Smooth muscle cell (in vitro differentiated cells): ENCODE measurements at regions not wholly inside any gene's neighbourhood (a gene's known extent, or its start where the extent isn't known, plus 50 kb on each side); places are given as distances from the start of the nearest gene placed in this dataset.

ENCODE experiments used
- DNase-seq: peaks from one replicate; lab custom pipeline; 2025; ENCODE audit not compliant: unreplicated experiment; lab: John Stamatoyannopoulos, UW
- H2AFZ ChIP-seq: fragments of 200-600 bp; sonication (generic); 2 replicates; pipeline ENCODE4 v1.6.0; 2016; ENCODE audit warnings: antibody characterized with exemption, low read depth, mild to moderate bottlenecking
- H3F3A ChIP-seq: fragments of 200-600 bp; sonication (generic); 2 replicates; pipeline ENCODE4 v1.6.0; 2017; ENCODE audit warnings: antibody characterized with exemption, low read depth
- H3K27ac ChIP-seq: fragments of 200-600 bp; sonication (generic); 2 replicates; pipeline ENCODE4 v1.5.1; 2016; ENCODE audit warnings: low read depth, mild to moderate bottlenecking
- H3K27me3 ChIP-seq: fragments of 200-600 bp; sonication (generic); 2 replicates; pipeline ENCODE4 v1.6.1; 2016; ENCODE audit warnings: low read depth, mild to moderate bottlenecking
- H3K36me3 ChIP-seq: fragments of 200-600 bp; sonication (generic); 2 replicates; pipeline ENCODE4 v1.5.1; 2016; ENCODE audit warnings: low read depth
- H3K4me1 ChIP-seq: fragments of 200-600 bp; sonication (generic); 2 replicates; pipeline ENCODE4 v1.5.1; 2016; ENCODE audit warnings: low read depth
- H3K4me2 ChIP-seq: fragments of 200-600 bp; sonication (generic); 2 replicates; pipeline ENCODE4 v1.6.0; 2016; ENCODE audit warnings: mild to moderate bottlenecking
- H3K4me3 ChIP-seq: fragments of 200-600 bp; sonication (generic); 2 replicates; pipeline ENCODE4 v1.5.1; 2016; ENCODE audit warnings: mild to moderate bottlenecking
- H3K79me2 ChIP-seq: fragments of 200-600 bp; sonication (generic); 2 replicates; pipeline ENCODE4 v1.6.0; 2016; ENCODE audit warnings: low read depth, mild to moderate bottlenecking
- H3K9ac ChIP-seq: fragments of 200-600 bp; sonication (generic); 2 replicates; pipeline ENCODE4 v1.6.0; 2016; ENCODE audit warnings: low read depth
- H3K9me3 ChIP-seq: fragments of 200-600 bp; sonication (generic); replicated peaks from 2 replicates; pipeline ENCODE4 v1.5.1; 2016; ENCODE audit warnings: low read depth
- H4K20me1 ChIP-seq: fragments of 200-600 bp; sonication (generic); 2 replicates; pipeline ENCODE4 v1.6.0; 2016; ENCODE audit warnings: low read depth
- WGBS: methylation state at CpG from one replicate; pipeline ENCODE4 v1.1.7; 2016; ENCODE audit warnings: low lambda C conversion rate; 5-methylcytosine and 5-hydroxymethylcytosine counted together
- TF ChIP-seq, protein P1 (sequence below): fragments of 200-600 bp; sonication (generic); IDR thresholded peaks from 2 replicates; pipeline ENCODE4 v1.5.1; 2017; ENCODE audit warnings: borderline replicate concordance, mild to moderate bottlenecking, antibody characterized with exemption; ENCODE audit not compliant: insufficient read depth, poor library complexity, severe bottlenecking

- no peak overlapping the region for H3K4me3 ChIP-seq
- H3K9me3 ChIP-seq: no peaks in the 10 kb centered on the region
- peaks cover 6% of the 10 kb centered on the region for H3F3A ChIP-seq
- no peaks in the 10 kb centered on the region for H3K79me2 ChIP-seq
- no peak overlapping the region for H2AFZ ChIP-seq
- 49% methylated on average over 3 of the region's 3 CpGs for WGBS
- no peaks in the 10 kb centered on the region for H4K20me1 ChIP-seq
- H3K9ac ChIP-seq: no peak overlapping the region
- no peaks in the 10 kb centered on the region for H3K27me3 ChIP-seq
- no peaks in the 10 kb centered on the region for H3K36me3 ChIP-seq
- H3K27ac ChIP-seq: peak overlapping the region; percentile 8
- TF ChIP-seq, protein P1, sequence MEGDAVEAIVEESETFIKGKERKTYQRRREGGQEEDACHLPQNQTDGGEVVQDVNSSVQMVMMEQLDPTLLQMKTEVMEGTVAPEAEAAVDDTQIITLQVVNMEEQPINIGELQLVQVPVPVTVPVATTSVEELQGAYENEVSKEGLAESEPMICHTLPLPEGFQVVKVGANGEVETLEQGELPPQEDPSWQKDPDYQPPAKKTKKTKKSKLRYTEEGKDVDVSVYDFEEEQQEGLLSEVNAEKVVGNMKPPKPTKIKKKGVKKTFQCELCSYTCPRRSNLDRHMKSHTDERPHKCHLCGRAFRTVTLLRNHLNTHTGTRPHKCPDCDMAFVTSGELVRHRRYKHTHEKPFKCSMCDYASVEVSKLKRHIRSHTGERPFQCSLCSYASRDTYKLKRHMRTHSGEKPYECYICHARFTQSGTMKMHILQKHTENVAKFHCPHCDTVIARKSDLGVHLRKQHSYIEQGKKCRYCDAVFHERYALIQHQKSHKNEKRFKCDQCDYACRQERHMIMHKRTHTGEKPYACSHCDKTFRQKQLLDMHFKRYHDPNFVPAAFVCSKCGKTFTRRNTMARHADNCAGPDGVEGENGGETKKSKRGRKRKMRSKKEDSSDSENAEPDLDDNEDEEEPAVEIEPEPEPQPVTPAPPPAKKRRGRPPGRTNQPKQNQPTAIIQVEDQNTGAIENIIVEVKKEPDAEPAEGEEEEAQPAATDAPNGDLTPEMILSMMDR: no peak
- peaks cover 35% of the 10 kb centered on the region for H3K4me1 ChIP-seq
- DNase-seq: no peak
- no peak overlapping the region for H3K4me2 ChIP-seq
Observed at GRCh38 chr10:21317902-21318301, 207.6 kb downstream of the SKIDA1 start.

DNA sequence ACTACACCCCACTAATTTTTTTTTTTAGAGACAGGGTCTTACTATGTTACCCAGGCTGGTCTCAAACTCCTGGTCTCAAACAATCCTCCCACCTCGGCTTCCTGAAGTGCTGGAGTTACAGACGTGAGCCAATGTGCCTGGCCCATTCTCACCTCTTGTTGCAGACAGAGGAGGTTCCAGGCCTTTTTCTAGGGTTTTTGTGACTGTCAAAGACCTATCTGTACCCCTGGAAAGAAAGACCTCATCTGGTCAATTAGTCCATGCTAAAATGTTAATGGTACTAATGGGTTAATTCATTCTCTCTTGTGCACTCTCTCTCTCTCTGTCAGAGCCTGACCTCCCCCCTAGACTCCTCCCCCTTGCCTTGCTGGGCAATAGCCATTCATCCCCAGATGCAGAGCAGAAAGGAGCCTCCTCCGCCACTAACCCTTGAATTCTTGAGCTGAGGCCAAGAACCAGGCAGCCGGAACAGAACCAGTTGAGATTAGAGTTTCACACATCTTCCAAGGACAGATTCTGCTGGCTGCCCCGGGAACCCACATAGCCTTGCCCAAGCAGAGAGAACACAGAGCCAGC lies 209.7 kb downstream of the SKIDA1 start:
- no peak overlapping the region for H3K4me3 ChIP-seq
- no peak overlapping the region for H3K9ac ChIP-seq
- H3K4me1 ChIP-seq: peaks cover 35% of the 10 kb centered on the region
- H3K36me3 ChIP-seq: no peaks in the 10 kb centered on the region
- TF ChIP-seq, protein P1: no peak
- no peaks in the 10 kb centered on the region for H3K9me3 ChIP-seq
- H4K20me1 ChIP-seq: no peaks in the 10 kb centered on the region
- H3K27ac ChIP-seq: peak overlapping the region; percentile 65
- no peak overlapping the region for H2AFZ ChIP-seq
- H3K4me2 ChIP-seq: peak overlapping the region; percentile 61
- peaks cover 6% of the 10 kb centered on the region for H3F3A ChIP-seq
- no peaks in the 10 kb centered on the region for H3K79me2 ChIP-seq
- no peaks in the 10 kb centered on the region for H3K27me3 ChIP-seq
- peak; percentile 18 for DNase-seq
- WGBS: 23% methylated on average over 5 of the region's 5 CpGs

GRCh38 chr10:21314906-21315644 lies 210.4 kb downstream of the SKIDA1 start:
- TF ChIP-seq, protein P1: no peak
- H2AFZ ChIP-seq: peak overlapping the region; percentile 72
- H3K36me3 ChIP-seq: no peaks in the 10 kb centered on the region
- peaks cover 6% of the 10 kb centered on the region for H3F3A ChIP-seq
- H3K27me3 ChIP-seq: no peaks in the 10 kb centered on the region
- H3K79me2 ChIP-seq: no peaks in the 10 kb centered on the region
- no peak for DNase-seq
- H3K9ac ChIP-seq: no peak overlapping the region
- WGBS: 14% methylated on average over 13 of the region's 13 CpGs
- peaks cover 35% of the 10 kb centered on the region for H3K4me1 ChIP-seq
- peak overlapping the region; percentile 61 for H3K4me2 ChIP-seq
- H3K9me3 ChIP-seq: no peaks in the 10 kb centered on the region
- H3K4me3 ChIP-seq: no peak overlapping the region
- H4K20me1 ChIP-seq: no peaks in the 10 kb centered on the region
- peak overlapping the region; percentile 65 for H3K27ac ChIP-seq
